Heart right ventricle (tissue), 16 donors: ENCODE measurements at regions not wholly inside any gene's neighbourhood (a gene's known extent, or its start where the extent isn't known, plus 50 kb on each side); places are given as distances from the start of the nearest gene placed in this dataset.
A peak's percentile ranks its signal among the peaks of the same experiment; 100 is the strongest.

Experiments used
- ATAC-seq, 8 donors: fragments of 200-7000 bp; cut with Tn5 transposase; one replicate each; pipeline ENCODE4 v1.9.1; 2020; ENCODE audit warnings: mild to moderate bottlenecking in 8 of 8, moderate library complexity in 8 of 8, moderate number of reproducible peaks in 1 of 8
- DNase-seq, 2 donors: peaks; one replicate each; pipeline ENCODE4 v3.0.0-alpha.2; 2020
- H3K27ac ChIP-seq, 10 donors: fragments of 200-600 bp; sonication (generic) in 2 of 10; one replicate each; pipeline versions ENCODE4 v1.5.0 to v1.8.0; 2020 to 2022; ENCODE audit warnings: mild to moderate bottlenecking in 3 of 10
- H3K27me3 ChIP-seq, 7 donors: fragments of 200-600 bp; one replicate each; pipeline ENCODE4 v1.8.0; 2021 to 2022; ENCODE audit warnings: mild to moderate bottlenecking in 2 of 7
- H3K36me3 ChIP-seq, 9 donors: fragments of 200-600 bp; sonication (generic) in 1 of 9; one replicate each; pipeline versions ENCODE4 v1.5.0 to v1.8.0; 2020 to 2022; ENCODE audit warnings: mild to moderate bottlenecking in 2 of 9
- H3K4me1 ChIP-seq, 9 donors: fragments of 200-600 bp; sonication (generic) in 1 of 9; one replicate each; pipeline versions ENCODE4 v1.5.0 to v1.8.0; 2020 to 2022; ENCODE audit warnings: mild to moderate bottlenecking in 4 of 9
- H3K4me3 ChIP-seq, 10 donors: fragments of 200-600 bp; sonication (generic) in 2 of 10; one replicate each; pipeline versions ENCODE4 v1.5.0 to v1.8.0; 2020 to 2022; ENCODE audit warnings: mild to moderate bottlenecking in 7 of 10, moderate library complexity in 2 of 10
- H3K9me3 ChIP-seq, 11 donors: fragments of 200-600 bp in 10 of 11; sonication (generic) in 2 of 11; one replicate each; pipeline versions ENCODE4 v1.5.0 to v1.8.0; 2013 to 2022; ENCODE audit warnings: mild to moderate bottlenecking in 2 of 11, control low read depth in 1 of 11, moderate library complexity in 1 of 11
- CTCF ChIP-seq, 9 donors: fragments of 200-600 bp; sonication (generic) in 2 of 9; IDR thresholded peaks; one replicate each; pipeline versions ENCODE4 v1.5.0 to v1.8.0; 2021 to 2022; ENCODE audit warnings: antibody characterized with exemption in 9 of 9, mild to moderate bottlenecking in 5 of 9, moderate library complexity in 1 of 9
- WGBS, 2 donors: extraction: QIAGEN DNeasy Blood & Tissue Kit; methylation state at CpG; one replicate each; pipeline ENCODE4 v1.1.7; 2013; ENCODE audit warnings: inconsistent platforms in 1 of 2; 5-methylcytosine and 5-hydroxymethylcytosine counted together
- intact Hi-C, 10 donors: fragments of 100-400 bp; cut with DNase I; formaldehyde crosslinking; loops; one replicate each; pipeline versions ENCODE4 v1.11.1 to v1.14.2; 2022
- donor health status: Arrhythmogenic right ventricular cardiomyopathy.
- donor health status: ischemic (EF 13 %, LVEDD 7.1; RV severe dilation, severe dysfunction).
- donor health status: healthy with polysubstance abuse.
- donor health status: DM: no; HTN: yes; CAD: no.
- donor health status: DM: no; HTN: no; CAD: no.
- donor health status: ischemic (EF 25% LVEDD 6.9; RV normal size, moderate dysfunction).
- donor health status: ischemic (EF 25% LVEDD 5.7; RV mildly dilated, moderate dysfunction).
- donor health status: healthy.
- donor health status: DM: yes; HTN: yes; CAD: no.
- donor health status: Ischemic cardiomyopathy.
- donor health status: ischemic (EF 35%, LVEDD 5.7; RV mildly dilated, moderate dysfunction).
- donor health status: nonischemic (EF 11% LVEDD 7.7; RV severe dilation, severe dysfunction).
- donor health status: DM: yes; HTN: yes; CAD: no.
- donor health status: PGD.
- donor health status: ischemic (EF 29% LVEDD 5.4; RV normal size, mild dysfunction).
- donor health status: nonischemic (EF 23%, LVEDD 6.1; RV moderate dilation, normal function).

- Histone ChIP-seq H3K4me1 (peaks cover 0 to 29% (median 8%) of the 10 kb centered on the region in 9 donors), H3K27me3 (no peaks in the 10 kb centered on the region), H3K9me3 (no peaks in the 10 kb centered on the region), H3K4me3 (no peak overlapping the region), H3K27ac (peak overlapping the region in 1 of 10 donors; percentile 11), H3K36me3 (no peaks in the 10 kb centered on the region)
- 49 to 53% methylated on average over 3 of the region's 3 CpGs for WGBS, 2 donors
- TF ChIP-seq CTCF (IDR thresholded peaks at IDR 0.05) = no peak
- ATAC-seq = no peak
- intact Hi-C loops = loop anchor here (1.0 to 10.0 kb wide), 7 partner anchors 171 to 1215 kb away; no protein-coding TSS in a partner anchor
- DNase-seq = no peak
These were observed 244.2 kb downstream of the PIK3R1 start for GRCh38 chr5:68459810-68460139.

- WGBS, 2 donors = 47 to 62% methylated on average over 3 of the region's 3 CpGs
- H3K9me3 ChIP-seq = no peaks in the 10 kb centered on the region
- peak overlapping the region in 1 of 10 donors; percentile 11 for H3K27ac ChIP-seq
- H3K4me3 ChIP-seq = no peak overlapping the region
- TF ChIP-seq CTCF (IDR thresholded peaks at IDR 0.05) = peak; percentile 46 to 90 (median 78)
- H3K27me3 ChIP-seq = no peaks in the 10 kb centered on the region
- H3K36me3 ChIP-seq = no peaks in the 10 kb centered on the region
- intact Hi-C loops = loop anchor here (1.0 to 10.0 kb wide), 6 partner anchors 173 to 1215 kb away; no protein-coding TSS in a partner anchor
- ATAC-seq (peak in 5 of 8 donors; percentile 42 to 71 (median 59)), DNase-seq (peak in 1 of 2 donors; percentile 57)
- peaks cover 0 to 29% (median 8%) of the 10 kb centered on the region in 9 donors for H3K4me1 ChIP-seq
These were observed 244.7 kb downstream of the PIK3R1 start for GRCh38 chr5:68460147-68460798.

- DNase-seq (no peak), ATAC-seq (no peak)
- no peak for TF ChIP-seq CTCF (IDR thresholded peaks at IDR 0.05)
- peaks cover 0 to 7% (median 0%) of the 10 kb centered on the region in 11 donors for H3K9me3 ChIP-seq
- H3K4me1 ChIP-seq = peaks cover 0 to 16% (median 8%) of the 10 kb centered on the region in 9 donors
- H3K4me3 ChIP-seq = no peak overlapping the region
- intact Hi-C loops = loop anchor here in 9 of 10 donors (5.0 to 10.0 kb wide), 4 partner anchors 176 to 1219 kb away; no protein-coding TSS in a partner anchor
- no peak overlapping the region for H3K27ac ChIP-seq
- H3K36me3 ChIP-seq = no peaks in the 10 kb centered on the region
- WGBS, 2 donors = 87% methylated on average over 3 of the region's 3 CpGs
- no peaks in the 10 kb centered on the region for H3K27me3 ChIP-seq
These were observed 248.1 kb downstream of the PIK3R1 start for GRCh38 chr5:68463606-68464005.

- H3K9me3 ChIP-seq = peaks cover 0 to 7% (median 0%) of the 10 kb centered on the region in 11 donors
- no peak overlapping the region for H3K4me3 ChIP-seq
- no peak for ATAC-seq
- WGBS, 2 donors = 89 to 90% methylated on average over 4 of the region's 4 CpGs
- no peaks in the 10 kb centered on the region for H3K36me3 ChIP-seq
- H3K27me3 ChIP-seq = no peaks in the 10 kb centered on the region
- no peak overlapping the region for H3K27ac ChIP-seq
- no peak for TF ChIP-seq CTCF (IDR thresholded peaks at IDR 0.05)
- peaks cover 0 to 11% (median 6%) of the 10 kb centered on the region in 9 donors for H3K4me1 ChIP-seq
- no peak for DNase-seq
- intact Hi-C loops = loop anchor here in 9 of 10 donors (5.0 to 10.0 kb wide), 4 partner anchors 177 to 1220 kb away; no protein-coding TSS in a partner anchor
These were observed 248.9 kb downstream of the PIK3R1 start for GRCh38 chr5:68464424-68464823.
